ENCODE measurements at regions not wholly inside any gene's neighbourhood (a gene's known extent, or its start where the extent isn't known, plus 50 kb on each side); places are given as distances from the start of the nearest gene placed in this dataset.
"Not testable (repeated sequence)": the region's sequence is repeated elsewhere in the genome, so short reads cannot be mapped to it uniquely, and the experiment has no call there.

DNA sequence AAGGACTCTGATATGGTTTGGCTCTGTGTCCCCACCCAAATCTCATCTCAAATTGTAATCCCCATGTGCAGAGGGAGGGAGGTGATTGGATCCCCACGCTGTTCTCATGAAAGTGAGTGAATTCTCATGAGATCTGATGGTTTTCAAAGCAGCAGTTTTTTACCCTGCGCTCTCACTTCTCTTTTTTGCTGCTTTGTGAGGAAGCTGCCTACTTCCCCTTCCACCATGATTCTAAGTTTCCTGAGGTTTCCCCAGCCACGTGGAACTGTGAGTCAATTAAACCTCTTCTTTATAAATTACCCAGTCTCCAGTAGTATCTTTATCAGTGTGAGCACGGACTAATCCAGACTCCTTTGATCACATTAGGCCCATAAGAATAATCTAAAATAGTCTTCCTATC, 719.7 kb upstream of the CDH8 start:
- no peak for DNase-seq (ENCODE audit: low spot score)

DNA sequence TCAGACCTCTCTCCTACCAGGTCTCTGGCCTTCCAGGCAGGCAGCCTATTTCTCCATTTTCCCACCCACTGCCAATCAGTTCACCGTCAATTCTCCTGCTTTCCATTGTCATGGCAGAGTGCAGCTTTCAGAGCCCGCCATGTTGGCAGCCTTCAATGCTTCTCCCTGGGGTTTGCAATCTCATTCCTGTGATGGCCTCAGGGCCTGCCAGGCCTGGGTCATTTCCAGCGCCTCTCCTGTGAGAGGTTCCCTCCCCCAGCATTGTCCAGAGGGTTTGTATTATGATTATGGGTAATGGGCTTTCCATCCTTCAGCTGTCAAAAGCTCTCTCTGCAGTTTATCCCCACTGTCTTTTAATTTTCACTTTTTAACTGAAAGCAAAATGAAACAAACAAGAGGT, 716.6 kb upstream of the CDH8 start:
- no peak for DNase-seq (ENCODE audit: low spot score)

- no peak for DNase-seq (ENCODE audit: low spot score)
These were observed 715.0 kb upstream of the CDH8 start for GRCh38 chr16:62751218-62751617.

DNA sequence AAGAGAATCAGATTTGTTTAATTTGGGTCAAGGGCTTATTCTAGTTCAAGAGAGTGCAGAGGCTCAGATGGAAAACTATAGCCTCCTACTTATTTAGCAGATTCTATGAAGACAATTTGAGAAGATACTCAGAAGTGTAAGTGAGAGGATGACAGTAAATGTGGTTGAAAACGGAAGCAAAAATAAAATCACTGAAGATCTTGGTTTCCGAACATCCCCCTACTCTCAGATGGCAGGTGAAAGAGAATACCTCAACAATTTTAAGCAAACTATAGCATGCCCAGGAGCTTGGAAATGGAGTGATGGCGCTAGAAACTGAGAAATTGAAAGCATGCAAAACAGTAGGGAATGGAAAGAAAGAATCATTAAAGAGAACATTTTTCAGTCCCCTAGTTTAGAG, 705.5 kb upstream of the CDH8 start:
- DNase-seq (ENCODE audit: low spot score) = no peak

- DNase-seq (ENCODE audit: low spot score) = no peak
These were observed 702.6 kb upstream of the CDH8 start for GRCh38 chr16:62738666-62739460.

GRCh38 chr16:62732092-62732491, 695.9 kb upstream of the CDH8 start:
- peak; percentile 75 for DNase-seq (ENCODE audit: low spot score)

GRCh38 chr16:62724670-62725269, 688.5 kb upstream of the CDH8 start:
- DNase-seq (ENCODE audit: low spot score) = not testable (repeated sequence)

DNA sequence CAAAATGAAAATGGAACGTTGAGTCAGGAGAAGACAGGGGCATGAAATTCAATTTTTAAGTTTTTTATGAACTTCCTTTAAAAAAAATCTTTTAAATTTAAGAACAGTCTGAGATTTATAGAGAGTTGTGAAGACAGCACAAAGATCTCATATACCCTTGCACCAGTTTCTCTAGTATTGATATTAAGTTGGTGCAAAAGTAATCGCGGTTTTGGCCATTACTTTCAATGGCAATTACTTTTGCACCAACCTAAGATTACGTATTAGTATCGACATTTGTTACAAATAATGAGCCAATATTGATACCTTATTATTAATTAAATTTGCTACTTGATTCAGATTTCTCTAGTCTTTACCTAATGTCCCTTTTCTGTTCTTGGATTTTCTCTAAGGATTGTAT, 684.4 kb upstream of the CDH8 start:
- no peak for DNase-seq (ENCODE audit: low spot score)

DNA sequence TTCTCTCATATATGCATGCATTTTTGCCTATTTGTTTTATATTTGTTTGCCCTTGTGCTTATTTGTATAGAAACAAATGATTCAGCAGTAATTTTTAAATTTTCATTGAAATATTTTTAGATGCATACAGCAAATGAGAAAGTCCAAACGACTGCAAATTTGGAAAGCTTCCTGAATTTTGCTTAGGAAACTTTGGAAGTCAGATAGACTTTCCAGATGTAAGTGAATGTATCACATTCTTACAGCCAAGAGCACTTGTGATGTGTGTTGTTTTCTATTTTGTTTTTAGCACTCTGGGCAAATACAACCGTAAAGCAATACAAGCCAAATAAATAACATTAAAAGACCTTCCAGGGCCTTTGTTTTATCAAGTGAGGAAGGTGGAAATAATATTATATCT, 680.8 kb upstream of the CDH8 start:
- DNase-seq (ENCODE audit: low spot score) = no peak

GRCh38 chr16:62715701-62716100, 679.5 kb upstream of the CDH8 start:
- no peak for DNase-seq (ENCODE audit: low spot score)

- no peak for DNase-seq (ENCODE audit: low spot score)
These were observed 676.3 kb upstream of the CDH8 start for GRCh38 chr16:62712566-62712965.

- DNase-seq (ENCODE audit: low spot score) = no peak
These were observed 675.6 kb upstream of the CDH8 start for GRCh38 chr16:62711797-62712196.

- DNase-seq (ENCODE audit: low spot score) = no peak
These were observed 673.6 kb upstream of the CDH8 start for GRCh38 chr16:62709794-62710193.

DNA sequence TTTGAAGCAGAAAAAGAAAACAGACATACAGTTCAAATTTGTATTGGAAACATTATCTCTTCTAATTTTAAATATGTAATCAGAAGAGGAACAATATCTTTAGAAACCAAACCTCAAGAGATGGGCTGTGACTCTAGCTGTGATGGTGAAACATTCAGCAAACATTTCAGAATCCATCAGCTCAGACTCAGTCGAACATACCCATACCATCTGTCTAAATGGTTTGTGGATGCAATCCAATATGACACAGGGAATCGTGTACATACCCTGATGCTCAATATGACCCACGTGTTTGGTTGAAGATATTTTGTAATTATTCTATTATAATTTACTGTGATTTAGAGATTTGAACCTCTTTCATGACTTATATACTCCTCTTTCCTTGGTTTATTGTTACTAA, 665.2 kb upstream of the CDH8 start:
- DNase-seq (ENCODE audit: low spot score) = no peak

DNA sequence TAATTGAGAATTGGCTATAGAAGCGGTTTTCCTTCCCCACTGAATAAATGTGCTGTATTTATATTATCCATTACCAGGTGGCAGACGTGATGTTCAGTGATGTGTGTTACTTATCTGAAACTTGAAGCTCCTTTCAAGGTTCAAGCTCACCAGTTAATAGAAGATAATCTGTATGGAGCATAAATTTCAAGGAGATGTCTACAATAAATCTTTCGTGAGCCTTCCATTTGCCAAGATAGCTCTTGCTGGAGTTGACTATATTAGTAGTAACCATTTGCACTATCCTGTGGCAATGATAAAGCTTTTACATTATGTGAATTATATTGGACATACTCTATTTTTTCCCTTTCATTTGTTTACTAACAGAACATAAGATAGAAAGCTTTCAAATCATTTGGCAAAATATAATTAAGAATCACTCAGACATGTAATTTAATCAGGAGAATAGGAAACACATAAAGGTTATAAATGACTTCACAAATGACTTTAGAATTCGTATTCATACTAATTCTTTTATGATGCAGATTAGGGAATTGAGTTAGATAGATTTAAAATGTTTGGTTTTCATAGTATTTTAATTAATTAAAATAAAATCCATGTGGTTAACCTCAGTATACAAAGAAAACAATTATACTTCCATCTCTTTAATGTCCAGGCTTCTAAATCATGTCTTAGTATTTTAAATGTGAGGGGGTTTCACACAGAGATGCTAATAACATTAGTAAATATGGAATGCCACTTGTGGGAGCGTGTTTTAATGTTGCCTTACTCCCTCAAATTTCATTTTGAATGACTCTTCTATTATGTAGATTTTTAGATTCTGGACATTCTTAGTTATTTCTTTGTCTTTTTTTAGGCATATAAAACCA, 664.4 kb upstream of the CDH8 start:
- DNase-seq (ENCODE audit: low spot score) = no peak

DNA sequence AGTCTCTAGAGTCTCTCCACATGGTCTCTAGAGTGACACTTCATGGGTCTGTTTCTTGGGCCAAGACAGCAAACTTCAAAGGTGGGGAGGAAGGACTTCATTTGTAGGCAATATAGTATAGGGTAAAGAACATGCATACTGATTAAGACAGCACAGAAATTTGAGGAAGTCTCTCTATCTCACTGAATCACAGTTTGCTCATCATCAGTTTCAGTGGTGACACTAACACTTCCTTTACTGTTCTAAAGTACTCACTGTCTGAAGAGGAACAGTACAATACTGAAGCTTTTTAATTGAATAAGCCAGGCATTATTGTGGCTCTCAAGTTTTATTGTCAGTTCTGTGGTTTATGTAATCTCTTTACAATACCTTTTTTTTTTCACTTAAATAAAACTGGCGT, 656.4 kb upstream of the CDH8 start:
- DNase-seq (ENCODE audit: low spot score) = no peak

GRCh38 chr16:62681819-62682218, 645.6 kb upstream of the CDH8 start:
- DNase-seq (ENCODE audit: low spot score) = no peak

DNA sequence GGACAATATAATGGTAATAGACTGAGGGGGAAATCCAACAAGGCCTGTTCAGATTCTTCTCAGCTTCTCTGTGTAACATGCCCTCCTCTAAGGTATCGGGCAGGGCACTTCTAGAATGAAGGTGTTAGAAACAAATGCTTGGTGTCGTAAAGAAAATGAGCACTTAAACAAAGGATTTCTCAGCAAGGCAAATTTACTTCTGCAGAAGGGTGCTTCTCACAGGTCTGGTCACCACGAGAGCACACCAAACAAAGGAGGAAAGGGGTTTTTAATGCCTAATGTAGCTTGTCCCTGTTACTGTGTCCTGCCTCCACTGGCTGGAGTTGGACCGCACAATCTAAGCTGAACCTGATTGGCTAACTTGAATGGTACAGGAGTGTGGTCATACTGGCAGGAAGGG, 642.6 kb upstream of the CDH8 start:
- no peak for DNase-seq (ENCODE audit: low spot score)

- no peak for DNase-seq (ENCODE audit: low spot score)
These were observed 640.1 kb upstream of the CDH8 start for GRCh38 chr16:62676306-62676705.

GRCh38 chr16:62665269-62665668, 629.0 kb upstream of the CDH8 start:
- DNase-seq (ENCODE audit: low spot score) = no peak

GRCh38 chr16:62664566-62664965, 628.3 kb upstream of the CDH8 start:
- DNase-seq (ENCODE audit: low spot score) = no peak

DNA sequence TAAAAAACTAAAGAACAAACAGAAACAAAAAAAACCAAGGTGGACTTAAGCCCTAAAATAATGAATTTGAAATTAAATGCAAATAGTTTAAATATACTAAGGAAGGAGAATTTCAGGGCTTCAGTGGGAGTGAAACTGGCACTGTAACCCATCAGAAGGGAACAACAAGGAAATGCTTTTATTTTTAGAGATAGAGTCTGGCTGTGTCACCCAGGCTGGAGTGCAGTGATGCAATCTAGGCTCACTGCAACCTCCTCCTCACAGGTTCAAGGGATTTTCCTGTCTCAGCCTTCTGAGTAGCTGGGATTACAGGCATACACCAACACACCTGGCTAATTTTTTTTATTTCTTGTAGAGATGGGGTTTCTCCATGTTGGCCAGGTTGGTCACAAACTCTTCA, 625.2 kb upstream of the CDH8 start:
- DNase-seq (ENCODE audit: low spot score) = no peak

DNA sequence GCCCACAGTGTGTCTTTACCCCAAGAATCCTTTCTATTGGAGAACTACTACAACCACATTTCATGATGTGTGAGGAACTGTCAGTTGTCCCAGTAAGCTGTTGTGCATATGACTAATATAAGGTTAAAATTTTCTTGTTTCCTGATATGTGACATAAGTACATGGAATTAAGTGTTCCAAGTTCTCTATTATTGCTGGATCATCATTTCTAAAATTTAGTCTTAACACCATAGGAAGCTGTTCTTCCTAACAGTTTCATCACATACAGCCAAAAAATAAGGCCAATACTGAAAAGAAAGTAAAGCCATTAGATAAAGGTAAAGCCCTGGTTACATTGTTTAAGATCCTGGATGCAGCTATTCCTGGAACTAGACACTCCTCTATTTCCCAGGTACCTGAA, 620.9 kb upstream of the CDH8 start:
- no peak for DNase-seq (ENCODE audit: low spot score)
